SK-N-MC (cell line): ENCODE measurements at regions not wholly inside any gene's neighbourhood (a gene's known extent, or its start where the extent isn't known, plus 50 kb on each side); places are given as distances from the start of the nearest gene placed in this dataset.

Experiments
- EZH2 ChIP-seq: fragments of 200-600 bp; sonication (generic); IDR thresholded peaks from one replicate; pipeline ENCODE4 v1.6.1; 2017; ENCODE audit warnings: antibody characterized with exemption
- POLR2AphosphoS5 ChIP-seq: IDR thresholded peaks from 2 replicates; pipeline ENCODE4 v1.6.1; 2012; ENCODE audit warnings: mild to moderate bottlenecking, low read depth, low read length, borderline replicate concordance

DNA sequence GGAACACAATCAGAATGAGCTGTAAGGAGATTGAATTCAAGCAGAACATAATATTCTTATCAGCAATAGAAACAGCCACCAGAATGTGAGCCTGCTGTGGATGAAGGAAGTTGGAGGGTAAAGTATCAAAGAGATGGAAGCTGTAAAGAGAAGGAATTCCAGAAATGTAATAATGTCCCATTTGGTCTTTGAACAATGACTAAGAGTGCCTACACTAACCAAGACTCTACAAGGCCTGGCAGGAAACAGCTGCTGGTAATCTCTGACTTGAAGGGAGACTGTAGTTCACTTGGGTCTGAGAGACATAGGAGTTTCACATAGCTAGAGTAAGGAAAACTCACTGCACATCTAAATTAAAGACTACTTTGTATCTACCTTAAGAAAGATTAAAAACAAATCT, 1176.0 kb upstream of the ALCAM start:
- TF ChIP-seq POLR2AphosphoS5 (no peak), EZH2 (no peak)
